SHP77 (cell line): ENCODE measurements at regions not wholly inside any gene's neighbourhood (a gene's known extent, or its start where the extent isn't known, plus 50 kb on each side); places are given as distances from the start of the nearest gene placed in this dataset.
"Not testable (repeated sequence)": the region's sequence is repeated elsewhere in the genome, so short reads cannot be mapped to it uniquely, and the experiment has no call there.

Experiments used
- DNase-seq, 2 experiments: peaks; one replicate each; lab custom pipeline; 2025; lab: John Stamatoyannopoulos, UW

DNA sequence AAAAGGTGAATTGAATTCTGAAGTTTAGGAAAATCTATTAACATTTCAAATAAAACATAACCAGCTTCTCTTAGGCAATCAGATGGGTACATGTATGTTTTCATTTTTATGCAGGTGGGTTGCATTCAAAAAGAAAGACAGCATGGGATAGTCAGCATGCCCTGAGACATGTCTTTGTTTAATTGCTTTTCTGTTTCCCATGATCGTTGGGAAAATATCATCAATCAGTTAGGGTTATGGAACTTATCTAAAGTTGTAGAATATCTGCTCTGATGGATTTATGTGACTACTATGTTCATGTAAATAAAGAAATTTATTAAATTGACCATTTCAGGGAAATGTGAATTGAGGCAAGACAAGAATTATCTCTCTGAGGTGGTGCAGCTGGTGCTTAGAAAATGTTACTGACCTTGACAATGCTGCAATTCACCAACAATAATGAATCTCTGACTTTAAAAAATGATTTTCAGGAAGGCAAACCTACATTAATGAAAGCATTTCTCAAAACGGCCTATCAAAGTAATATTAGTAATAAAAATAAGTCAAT, 112.7 kb downstream of the RFPL4B start:
- DNase-seq: no peak

DNA sequence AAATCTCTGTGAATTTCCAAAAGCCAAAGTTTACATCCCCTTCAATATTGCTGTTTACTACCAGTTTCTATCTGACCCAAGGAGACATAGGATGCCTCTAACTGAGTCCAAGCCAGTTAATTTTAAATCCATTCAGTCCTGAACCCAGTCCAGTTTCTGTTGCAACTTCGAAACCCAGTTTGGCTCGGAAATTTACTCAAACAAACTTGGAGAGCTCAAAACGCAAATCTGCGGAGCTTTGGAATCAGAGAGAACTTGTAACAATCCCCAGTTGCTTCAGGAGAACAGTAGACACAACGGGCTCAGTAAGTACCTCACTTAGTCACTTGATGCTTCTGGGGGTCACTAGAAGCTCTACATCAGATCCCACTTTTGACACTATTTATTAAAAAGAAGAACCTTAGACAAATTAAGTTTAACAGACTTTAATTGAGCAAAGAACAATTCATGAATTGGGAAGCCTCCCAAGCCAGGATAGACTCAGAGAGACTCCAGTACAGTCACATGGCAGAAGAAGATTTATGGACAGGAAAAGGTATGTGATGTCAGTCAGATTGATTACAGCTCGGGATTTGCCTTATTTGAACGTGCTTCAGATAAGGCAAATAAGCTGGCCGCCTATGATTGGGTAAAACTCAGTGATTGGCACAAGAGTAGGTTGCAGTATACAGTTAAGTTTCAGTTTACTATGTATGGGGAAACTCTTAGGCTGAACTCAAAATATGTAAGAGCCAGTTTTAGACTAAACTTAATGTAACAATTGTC, 118.0 kb downstream of the RFPL4B start:
- no peak for DNase-seq

DNA sequence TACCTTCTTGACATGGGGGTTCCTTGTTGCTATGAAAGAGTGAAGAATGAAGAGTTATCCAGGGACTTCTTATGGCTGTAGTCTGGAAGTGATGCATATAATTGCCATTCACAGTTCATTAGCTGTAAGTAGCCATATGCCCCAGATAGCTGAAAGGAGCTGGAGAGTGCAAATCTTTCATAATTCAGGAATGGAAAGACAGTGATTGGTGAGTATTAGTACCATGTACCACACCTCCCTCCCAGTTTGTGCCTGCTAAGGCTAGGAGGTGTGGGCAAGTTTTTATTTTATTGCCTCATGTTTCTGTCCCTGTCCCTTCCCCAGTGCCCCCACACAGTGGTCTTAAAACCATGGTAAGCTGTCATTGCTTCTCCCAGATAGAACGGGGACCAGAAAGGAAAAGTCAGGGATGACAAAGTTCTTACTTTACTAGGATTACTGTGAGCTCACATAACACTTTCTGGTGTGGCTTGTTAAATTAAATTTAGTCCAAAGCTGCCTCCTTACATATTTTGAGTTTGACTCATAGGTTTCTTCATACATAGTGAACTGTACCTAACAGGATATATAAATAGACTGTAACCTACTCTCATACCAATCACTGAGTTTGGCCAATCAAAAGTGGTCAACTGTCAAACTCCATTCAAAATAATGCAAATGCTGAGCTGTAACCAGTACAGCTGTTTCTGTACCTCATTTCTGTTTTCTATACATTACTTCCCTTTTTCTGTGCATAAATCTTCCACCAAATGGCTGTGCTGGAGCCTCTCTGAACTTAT, 119.4 kb downstream of the RFPL4B start:
- DNase-seq: no peak

DNA sequence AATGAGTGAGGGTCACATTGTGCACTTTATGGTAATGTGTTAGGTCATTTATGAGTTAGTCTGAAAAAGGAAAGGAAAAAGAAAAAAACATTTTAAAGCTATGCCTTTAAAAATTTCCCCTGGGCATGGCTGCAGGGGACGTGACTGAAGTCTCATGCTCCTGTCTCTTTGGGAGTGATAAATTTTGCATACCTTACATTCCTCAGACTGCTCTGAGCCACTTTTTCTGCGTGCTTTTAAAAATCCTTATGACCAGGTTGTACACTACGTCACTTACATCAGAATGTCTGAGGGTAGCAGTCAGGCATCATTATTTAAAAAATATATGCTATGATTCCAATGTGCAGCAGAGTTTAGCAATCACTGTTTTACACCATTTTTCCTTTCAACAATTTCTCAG, 121.2 kb downstream of the RFPL4B start:
- no peak for DNase-seq

DNA sequence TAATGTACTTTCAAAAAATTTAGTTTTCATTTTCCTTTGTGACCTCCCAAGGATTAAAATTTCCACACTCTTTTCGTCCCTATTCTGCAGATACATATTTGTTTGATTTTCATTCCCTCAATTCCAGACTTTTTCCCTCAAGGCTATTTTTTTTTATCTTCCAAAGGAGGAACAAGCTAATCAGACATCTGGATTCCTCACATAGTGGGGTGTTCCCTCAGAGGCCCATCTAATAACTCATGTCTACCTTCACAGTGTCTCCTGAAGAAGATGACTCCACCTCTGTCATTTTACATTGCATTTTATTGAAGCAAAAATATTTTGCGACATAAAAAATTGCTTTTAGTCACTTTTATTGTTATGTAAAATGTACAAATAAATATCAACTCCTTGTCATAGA, 122.2 kb downstream of the RFPL4B start:
- DNase-seq: no peak

DNA sequence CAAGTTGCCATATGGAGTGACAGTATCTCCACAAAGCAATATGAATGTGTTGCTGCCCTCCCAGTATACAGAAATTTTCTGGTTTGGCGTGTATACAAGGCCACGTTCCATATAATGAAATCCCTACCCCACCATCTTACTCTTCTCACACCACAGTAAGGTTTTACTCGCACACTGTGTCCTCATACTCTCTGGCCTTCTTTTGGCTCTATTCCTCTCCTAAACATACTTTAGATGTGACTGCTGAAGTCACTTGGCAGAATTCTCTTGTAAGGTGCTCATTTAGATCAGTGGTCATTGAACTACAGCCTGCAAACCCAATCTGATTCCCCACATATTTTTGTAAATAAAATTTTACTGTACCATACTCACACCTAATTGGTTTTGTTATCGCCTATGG, 123.2 kb downstream of the RFPL4B start:
- no peak for DNase-seq

DNA sequence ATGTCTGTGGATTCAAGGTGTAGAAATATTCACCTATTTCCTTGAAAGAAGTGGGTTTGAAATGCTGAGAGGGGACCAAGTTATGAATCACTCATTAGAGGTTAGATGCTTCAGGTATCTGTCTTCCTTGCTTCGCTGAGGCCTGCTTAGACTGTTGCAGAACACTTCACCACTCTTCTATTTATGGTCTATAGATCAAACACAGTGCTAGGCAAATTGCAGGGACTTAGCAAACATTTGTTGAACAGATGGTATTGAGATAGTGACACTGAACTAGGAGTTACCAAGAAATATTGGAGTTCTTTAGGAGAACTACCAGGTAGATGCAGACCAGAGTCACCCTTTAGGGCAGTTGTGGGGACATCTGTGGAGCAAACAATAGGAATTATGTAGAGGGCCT, 123.8 kb downstream of the RFPL4B start:
- DNase-seq: peak in 1 of 2 experiments; percentile 2

DNA sequence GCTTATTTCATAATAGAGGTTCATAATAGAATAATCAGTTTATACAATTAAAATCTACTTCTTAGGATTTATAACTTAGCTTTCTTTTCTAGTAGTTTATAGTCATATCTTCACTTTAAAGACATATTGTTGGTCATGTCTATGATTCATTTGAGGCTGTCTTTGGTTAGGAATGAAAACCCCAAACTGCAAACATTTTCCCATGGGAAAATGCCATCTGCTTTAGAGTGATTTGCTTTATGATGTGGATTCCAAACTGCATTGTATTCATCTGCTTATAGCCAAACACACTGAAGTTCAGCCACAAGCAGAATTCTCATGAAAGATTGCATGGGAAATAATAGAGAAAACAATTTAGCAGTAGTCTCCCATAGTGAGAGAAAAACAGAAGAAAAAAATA, 128.0 kb downstream of the RFPL4B start:
- DNase-seq: no peak

DNA sequence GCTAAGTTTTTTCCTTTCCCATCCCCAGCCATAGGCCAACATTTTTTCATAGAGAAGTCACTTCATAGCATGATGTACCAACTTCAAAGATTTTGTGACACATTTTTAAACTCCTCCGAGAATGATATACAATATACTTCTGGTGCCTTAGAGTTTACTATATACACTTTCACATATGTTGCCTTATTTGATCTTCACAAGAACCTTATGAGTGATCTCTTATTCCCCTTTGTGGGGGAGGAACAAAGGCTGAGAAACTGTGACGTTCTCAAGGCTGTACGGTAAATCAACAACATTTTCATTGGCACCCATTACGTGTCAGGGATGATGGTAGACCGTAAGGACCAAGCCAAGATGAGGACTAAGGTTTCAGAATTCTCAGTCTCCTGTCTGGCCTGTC, 130.0 kb downstream of the RFPL4B start:
- DNase-seq: no peak

DNA sequence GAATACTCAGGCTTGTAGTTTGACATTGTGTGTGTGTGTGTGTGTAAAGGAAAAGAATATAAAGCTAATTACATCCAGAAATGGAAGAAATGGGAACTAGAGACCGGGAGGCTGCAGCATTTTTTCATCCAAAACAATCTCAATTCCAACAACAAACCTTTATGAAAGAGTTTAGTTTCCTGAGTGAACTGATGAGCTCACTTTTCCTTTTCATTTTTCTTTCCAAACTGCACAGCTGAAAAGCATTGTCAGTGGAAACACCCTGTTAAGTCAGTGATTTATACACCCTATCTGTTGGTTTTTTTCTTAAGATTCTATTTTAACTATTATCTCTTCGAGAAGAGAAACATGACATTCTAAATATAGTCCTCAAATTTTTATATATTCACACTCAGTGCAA, 130.9 kb downstream of the RFPL4B start:
- no peak for DNase-seq

DNA sequence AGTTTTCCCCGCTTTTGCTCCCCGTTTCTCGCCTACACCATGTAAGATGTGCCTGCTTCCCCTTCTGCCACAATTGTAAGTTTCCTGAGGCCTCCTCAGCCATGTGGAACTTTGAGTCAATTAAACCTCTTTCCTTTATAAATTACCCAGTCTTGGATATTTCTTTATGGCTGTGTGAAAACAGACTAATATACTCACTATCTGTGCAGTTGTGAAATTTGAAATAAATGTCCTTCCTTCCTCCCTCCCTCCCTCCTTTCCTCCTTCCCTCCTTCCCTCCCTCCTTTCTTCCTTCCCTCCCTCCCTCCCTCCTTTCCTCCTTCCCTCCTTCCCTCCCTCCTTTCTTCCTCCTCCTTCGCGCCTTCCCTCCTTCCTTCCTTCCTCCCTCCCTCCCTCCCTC, 132.8 kb downstream of the RFPL4B start:
- DNase-seq: not testable (repeated sequence)

DNA sequence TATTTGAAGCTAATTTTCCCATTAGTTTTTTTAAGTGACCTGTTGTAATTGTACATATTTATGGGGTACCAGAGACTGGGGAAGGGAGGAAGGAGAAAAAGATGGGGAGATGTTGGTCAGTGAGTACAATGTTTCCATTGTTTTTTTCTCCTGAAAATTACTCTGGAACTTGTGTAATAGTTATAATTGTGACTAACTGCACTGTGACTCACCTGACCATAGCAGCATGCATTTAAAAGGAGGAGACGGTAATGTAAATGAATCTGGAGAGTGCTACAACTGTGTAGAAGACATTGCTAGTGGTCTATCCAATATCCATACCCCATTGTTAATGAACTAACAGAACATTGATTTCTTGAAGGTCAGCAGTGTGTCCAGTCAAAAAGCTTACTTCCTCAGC, 133.4 kb downstream of the RFPL4B start:
- no peak for DNase-seq

DNA sequence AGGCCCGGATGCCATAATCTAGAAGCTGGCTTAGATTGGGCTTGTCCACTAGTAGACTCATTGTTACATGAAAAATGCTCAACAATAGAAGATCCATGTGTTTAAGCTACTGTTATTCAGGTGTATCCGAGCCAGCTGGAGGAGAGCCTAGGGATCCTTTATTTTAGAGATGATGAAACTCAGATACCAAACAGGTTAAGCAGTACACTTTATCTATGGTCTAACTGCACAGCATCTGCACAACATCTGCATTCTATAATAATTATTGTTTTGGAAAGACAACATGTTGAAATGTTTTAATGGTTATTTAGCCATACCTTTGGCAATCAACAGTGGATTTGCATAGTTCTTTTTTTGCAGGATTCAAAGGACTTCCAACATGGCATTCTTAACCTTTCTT, 134.1 kb downstream of the RFPL4B start:
- DNase-seq: no peak

DNA sequence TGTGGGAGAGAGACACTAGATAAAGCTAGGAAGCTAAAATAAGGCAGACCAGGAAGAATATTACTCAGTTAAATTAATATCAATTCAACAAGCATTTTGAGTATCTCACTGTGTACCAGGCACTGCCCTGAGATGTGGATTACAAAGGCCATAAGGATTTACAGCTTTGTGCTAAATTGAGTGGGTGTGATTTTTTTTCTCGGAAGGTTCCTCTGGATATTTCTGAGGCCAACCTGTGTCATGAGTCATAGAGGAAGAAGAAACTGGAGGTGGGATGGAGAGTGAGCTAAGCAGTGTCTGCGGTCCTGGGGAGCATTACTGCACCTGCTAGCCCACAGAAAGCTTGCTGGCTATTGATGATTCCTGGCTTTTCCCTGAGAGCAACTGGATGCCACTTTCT, 135.2 kb downstream of the RFPL4B start:
- DNase-seq: no peak

DNA sequence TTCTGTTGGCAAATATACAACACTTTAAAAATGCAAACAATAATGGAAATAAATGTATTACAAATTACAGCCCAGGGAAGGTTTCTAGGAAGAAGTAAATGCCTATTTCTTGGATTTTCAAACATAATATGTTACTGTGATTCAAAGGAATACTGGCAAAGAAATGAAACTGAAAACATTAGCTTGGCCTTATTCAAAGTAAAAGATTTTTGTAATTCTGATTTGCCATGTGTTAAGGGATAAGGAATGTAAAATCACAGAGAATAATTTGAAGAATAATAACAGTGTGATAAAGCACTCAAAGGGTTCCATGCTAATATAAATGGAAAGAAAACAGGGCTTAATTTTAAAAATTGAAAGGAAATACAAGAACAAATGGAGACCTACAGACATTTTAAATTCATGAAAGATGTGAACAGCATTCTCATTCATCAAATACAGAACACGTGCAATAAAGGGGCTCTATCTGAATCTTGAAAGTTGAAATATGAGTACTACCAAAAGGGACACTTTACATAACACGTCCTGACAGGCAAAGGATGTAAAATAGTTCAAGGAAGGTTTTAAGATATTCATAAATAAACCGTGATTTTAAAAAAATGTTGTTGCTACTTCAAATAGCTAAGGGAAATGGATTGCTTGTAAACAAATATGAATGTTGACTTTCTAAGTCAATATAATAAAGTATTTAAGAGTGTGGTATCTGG, 138.1 kb downstream of the RFPL4B start:
- DNase-seq: no peak

DNA sequence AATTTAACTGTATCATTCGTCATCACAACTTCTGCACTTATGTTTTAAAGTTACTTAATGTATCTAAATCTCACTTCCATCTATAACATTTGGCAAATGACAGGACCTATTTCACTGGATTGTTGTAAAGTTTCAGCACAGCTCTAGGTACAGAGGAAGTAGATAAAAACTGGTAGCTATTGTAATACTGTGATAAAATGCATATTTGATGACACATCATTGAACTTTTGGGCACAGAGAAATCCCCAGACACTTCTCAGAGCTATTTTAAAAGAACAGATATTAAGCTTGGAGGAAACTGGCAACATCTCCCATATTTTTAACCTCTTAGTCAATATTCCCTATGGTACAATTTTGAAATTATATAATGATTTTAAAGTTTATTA, 138.7 kb downstream of the RFPL4B start:
- DNase-seq: no peak

DNA sequence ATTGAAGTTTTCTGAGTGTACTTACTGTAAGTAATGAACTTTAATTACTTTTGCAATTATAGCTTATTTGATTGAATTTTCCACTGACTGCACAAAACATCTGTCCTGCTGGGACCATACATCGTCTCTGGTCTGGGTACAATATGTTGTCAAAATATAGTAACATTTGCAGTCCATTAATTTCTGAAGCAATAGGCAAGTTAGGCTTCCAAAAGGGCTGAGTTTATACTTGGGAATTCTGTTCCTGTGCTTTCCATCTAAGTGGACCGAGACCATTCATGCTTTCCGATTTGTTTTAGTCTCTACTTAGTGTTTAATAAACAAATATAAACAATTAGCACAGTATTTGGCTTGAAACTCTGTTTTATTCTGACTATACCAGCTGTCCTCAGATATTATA, 139.3 kb downstream of the RFPL4B start:
- no peak for DNase-seq

DNA sequence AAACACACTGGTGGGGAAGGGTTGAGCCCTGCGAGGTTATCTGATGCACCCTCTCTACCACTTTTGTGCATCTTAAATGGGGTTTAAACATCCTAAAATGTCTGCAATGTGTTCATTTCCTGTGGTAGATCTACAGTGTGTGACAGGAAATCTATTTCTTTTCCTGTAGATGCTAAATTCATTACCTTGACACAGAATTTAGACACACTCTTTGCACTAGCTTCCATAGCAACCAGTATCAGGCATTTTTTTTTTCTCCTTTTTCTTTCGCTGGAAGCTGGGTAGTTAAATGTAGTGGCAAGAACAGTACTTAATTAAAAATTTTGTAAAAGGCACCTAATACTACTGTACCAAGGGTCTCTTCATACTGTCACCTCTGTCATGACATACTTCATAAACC, 141.1 kb downstream of the RFPL4B start:
- no peak for DNase-seq

DNA sequence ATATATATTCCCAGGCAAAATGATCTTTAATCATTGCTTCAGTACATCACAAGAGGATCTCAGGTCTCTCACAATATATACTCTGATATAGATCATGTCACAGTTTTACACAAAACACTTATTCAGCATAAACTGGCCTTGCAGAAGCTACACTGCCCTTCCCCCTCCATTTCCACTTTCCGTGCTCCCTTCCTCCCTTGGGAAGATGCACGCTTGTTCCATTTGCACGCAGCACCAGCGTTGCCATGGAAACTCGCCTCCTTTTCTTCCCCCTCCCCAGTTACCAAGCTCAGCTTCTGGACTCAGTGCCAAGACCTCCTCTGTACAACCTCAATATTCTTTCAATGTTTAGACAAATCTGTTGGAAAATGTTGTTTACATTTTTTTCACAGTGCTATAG, 154.6 kb downstream of the RFPL4B start:
- DNase-seq: peak in 1 of 2 experiments; percentile 11

DNA sequence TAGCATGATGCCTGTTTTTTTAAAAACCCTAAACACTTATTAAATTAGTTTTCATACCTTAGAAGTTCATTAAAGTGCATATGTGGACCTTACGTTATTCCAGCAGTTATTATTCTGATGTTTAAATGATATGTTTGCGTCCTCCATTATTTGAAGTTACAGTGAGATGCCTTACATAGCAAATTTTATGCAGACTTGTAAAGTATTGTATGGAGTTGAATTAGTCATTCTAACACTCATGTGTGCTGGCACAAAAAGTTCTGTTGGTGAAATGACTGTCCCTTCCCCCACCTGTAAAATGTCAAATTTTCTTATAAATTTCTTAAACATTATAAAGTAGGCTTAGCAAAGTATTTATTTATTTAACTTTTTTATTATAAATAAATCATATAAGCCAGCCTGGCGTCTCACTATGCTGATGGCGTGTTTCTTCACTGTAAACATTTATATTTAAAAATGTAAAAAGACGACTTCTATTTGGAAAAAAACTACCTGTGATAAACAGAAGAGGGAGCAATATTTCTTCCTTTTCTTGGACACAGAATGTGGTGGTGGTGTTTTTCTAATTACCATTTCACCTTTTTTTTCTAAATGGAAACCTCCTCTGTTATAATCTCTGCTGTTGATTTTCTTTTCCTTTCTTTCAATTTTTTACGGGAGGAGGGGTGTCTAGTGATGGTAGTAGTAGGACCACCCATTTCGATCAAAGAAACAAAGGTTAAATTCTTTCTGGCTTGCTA, 155.4 kb downstream of the RFPL4B start:
- DNase-seq: no peak

DNA sequence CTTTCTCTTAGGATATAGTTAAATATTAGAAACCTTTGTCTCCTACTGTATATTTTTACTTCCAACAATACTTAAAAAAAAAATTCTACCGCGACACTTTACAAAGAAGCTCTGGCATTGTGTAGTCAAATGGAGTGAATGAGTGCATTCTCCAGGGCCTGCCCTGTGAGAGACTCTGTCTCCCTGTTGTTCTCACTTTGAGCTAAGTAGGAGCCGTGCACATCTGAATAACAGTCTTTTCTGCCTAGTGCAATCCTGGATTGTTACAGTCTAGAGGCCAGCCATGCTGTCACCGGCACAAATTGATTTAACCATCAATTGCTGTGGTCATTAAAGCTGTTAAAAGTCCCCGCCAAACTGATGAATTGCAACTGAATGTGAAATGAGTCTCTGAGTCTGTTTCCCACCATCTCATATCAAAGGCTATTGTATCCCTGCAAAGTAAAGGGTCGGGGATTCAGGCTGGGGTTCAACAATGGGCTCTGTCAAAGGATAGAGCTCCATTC, 156.0 kb downstream of the RFPL4B start:
- DNase-seq: no peak

DNA sequence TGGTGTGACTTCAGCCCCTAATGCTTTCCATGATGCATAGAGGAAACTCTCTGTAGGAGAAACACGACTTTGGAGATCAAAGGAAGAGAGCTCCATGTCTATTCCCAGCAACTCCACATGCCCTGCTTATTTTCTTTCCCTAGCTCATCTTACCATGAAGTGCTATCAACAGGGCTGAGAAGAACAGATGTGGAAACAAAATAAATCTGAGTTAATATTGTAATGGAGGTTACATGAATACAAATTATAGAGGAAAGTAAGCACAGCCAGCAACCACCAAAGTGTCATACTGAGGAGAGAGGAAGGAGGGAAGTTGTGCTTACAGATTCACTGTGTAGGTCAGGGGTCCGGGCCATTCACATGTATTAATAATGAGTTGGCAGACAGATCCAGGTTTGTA, 157.5 kb downstream of the RFPL4B start:
- no peak for DNase-seq
